Endodermal cell (in vitro differentiated cells): ENCODE measurements at regions not wholly inside any gene's neighbourhood (a gene's known extent, or its start where the extent isn't known, plus 50 kb on each side); places are given as distances from the start of the nearest gene placed in this dataset.

Experiments used
- DNase-seq: peaks from one replicate; pipeline ENCODE4 v3.0.0-alpha.2; 2017
- H3K27ac ChIP-seq: 2 replicates; pipeline ENCODE4 v1.5.1; 2013; ENCODE audit warnings: mild to moderate bottlenecking, low read depth, low read length, moderate library complexity
- H3K27me3 ChIP-seq: 2 replicates; pipeline ENCODE4 v1.6.1; 2013; ENCODE audit warnings: mild to moderate bottlenecking, low read length, moderate library complexity; ENCODE audit not compliant: insufficient read depth, control insufficient read depth, poor library complexity, severe bottlenecking
- H3K36me3 ChIP-seq: 2 replicates; pipeline ENCODE4 v1.7.0; 2013; ENCODE audit warnings: mild to moderate bottlenecking, low read length, moderate library complexity; ENCODE audit not compliant: control insufficient read depth, insufficient read depth
- H3K4me1 ChIP-seq: one replicate; pipeline ENCODE4 v1.7.0; 2013; ENCODE audit warnings: low read length; ENCODE audit not compliant: control insufficient read depth, insufficient read depth
- H3K4me3 ChIP-seq: 2 replicates; pipeline ENCODE4 v1.5.1; 2013; ENCODE audit warnings: mild to moderate bottlenecking, low read length, moderate library complexity
- H3K9ac ChIP-seq: 2 replicates; pipeline ENCODE4 v1.6.1; 2013; ENCODE audit warnings: mild to moderate bottlenecking, low read length, moderate library complexity; ENCODE audit not compliant: poor library complexity, severe bottlenecking; ENCODE audit errors: extremely low read depth
- H3K9me3 ChIP-seq: 2 replicates; pipeline ENCODE4 v1.6.1; 2013; ENCODE audit warnings: mild to moderate bottlenecking, low read length, moderate library complexity; ENCODE audit not compliant: control insufficient read depth
- H3K27ac Mint-ChIP-seq: 2 replicates; pipeline ENCODE4 v1.8.0; 2020; ENCODE audit warnings: mixed read lengths
- H3K27me3 Mint-ChIP-seq: 2 replicates; pipeline ENCODE4 v1.8.0; 2021; ENCODE audit warnings: mild to moderate bottlenecking, mixed read lengths; ENCODE audit not compliant: insufficient read depth
- H3K36me3 Mint-ChIP-seq: 2 replicates; pipeline ENCODE4 v1.8.0; 2020; ENCODE audit warnings: low read depth, mixed read lengths
- H3K4me1 Mint-ChIP-seq: 2 replicates; pipeline ENCODE4 v1.8.0; 2020; ENCODE audit warnings: mixed read lengths
- H3K4me3 Mint-ChIP-seq: 2 replicates; pipeline ENCODE4 v1.8.0; 2020; ENCODE audit warnings: mild to moderate bottlenecking, moderate library complexity, mixed read lengths
- H3K9me3 Mint-ChIP-seq: 2 replicates; pipeline ENCODE4 v1.8.0; 2020; ENCODE audit warnings: mild to moderate bottlenecking, mixed read lengths
- CTCF ChIP-seq: fragments of 200-600 bp; sonication (generic); conservative IDR thresholded peaks from 2 replicates; pipeline ENCODE4 v1.5.0; 2021; ENCODE audit warnings: antibody characterized with exemption, mild to moderate bottlenecking
- WGBS, 2 experiments: methylation state at CpG; one replicate each; pipeline versions ENCODE4 v1.1.5 to v1.1.7; 2013; ENCODE audit warnings: missing lambda C conversion rate in 2 of 2, mixed read lengths in 1 of 2; ENCODE audit not compliant: insufficient coverage in 1 of 2, insufficient read length in 1 of 2; 5-methylcytosine and 5-hydroxymethylcytosine counted together

- Histone ChIP-seq H3K27me3 (no peaks in the 10 kb centered on the region), H3K9ac (no peak overlapping the region), H3K4me3 (no peak overlapping the region), H3K4me1 (no peaks in the 10 kb centered on the region), H3K9me3 (no peaks in the 10 kb centered on the region), H3K36me3 (no peaks in the 10 kb centered on the region), H3K27ac (no peak overlapping the region)
- H3K9me3 Mint-ChIP-seq = peaks cover 8% of the 10 kb centered on the region
- no peak for TF ChIP-seq CTCF
- no peaks in the 10 kb centered on the region for H3K36me3 Mint-ChIP-seq
- H3K27me3 Mint-ChIP-seq = no peaks in the 10 kb centered on the region
- no peak overlapping the region for H3K27ac Mint-ChIP-seq
- no peak overlapping the region for H3K4me3 Mint-ChIP-seq
- H3K4me1 Mint-ChIP-seq = peaks cover 2% of the 10 kb centered on the region
- DNase-seq = no peak
- WGBS, 2 experiments = 95 to 96% methylated on average over 8 of the region's 8 CpGs
Measured at GRCh38 chr3:101170062-101170771, 150.2 kb downstream of the IMPG2 start.

GRCh38 chr3:101169516-101169915 is 150.9 kb downstream of the IMPG2 start:
- H3K27me3 ChIP-seq = no peaks in the 10 kb centered on the region
- Mint-ChIP-seq H3K36me3 (no peaks in the 10 kb centered on the region), H3K9me3 (peaks cover 3% of the 10 kb centered on the region), H3K4me3 (no peak overlapping the region), H3K27me3 (no peaks in the 10 kb centered on the region), H3K27ac (no peak overlapping the region), H3K4me1 (peaks cover 2% of the 10 kb centered on the region)
- no peaks in the 10 kb centered on the region for H3K36me3 ChIP-seq
- no peak for TF ChIP-seq CTCF
- no peaks in the 10 kb centered on the region for H3K4me1 ChIP-seq
- no peak overlapping the region for H3K4me3 ChIP-seq
- no peak overlapping the region for H3K9ac ChIP-seq
- no peak for DNase-seq
- no peak overlapping the region for H3K27ac ChIP-seq
- H3K9me3 ChIP-seq = no peaks in the 10 kb centered on the region
- 91% methylated on average over 3 of the region's 3 CpGs; no CpG with 5 or more reads in 1 of the 2 experiments for WGBS, 2 experiments

GRCh38 chr3:101167376-101167775 is 153.0 kb downstream of the IMPG2 start:
- H3K4me3 Mint-ChIP-seq = no peak overlapping the region
- Histone ChIP-seq H3K27ac (no peak overlapping the region), H3K9me3 (no peaks in the 10 kb centered on the region), H3K27me3 (no peaks in the 10 kb centered on the region), H3K36me3 (no peaks in the 10 kb centered on the region), H3K4me3 (no peak overlapping the region), H3K4me1 (no peaks in the 10 kb centered on the region), H3K9ac (no peak overlapping the region)
- H3K4me1 Mint-ChIP-seq = no peaks in the 10 kb centered on the region
- WGBS, 2 experiments = 87 to 100% methylated on average over 1 to 2 of the region's 2 CpGs
- no peaks in the 10 kb centered on the region for H3K9me3 Mint-ChIP-seq
- DNase-seq = no peak
- peaks cover 2% of the 10 kb centered on the region for H3K27me3 Mint-ChIP-seq
- TF ChIP-seq CTCF = no peak
- no peaks in the 10 kb centered on the region for H3K36me3 Mint-ChIP-seq
- no peak overlapping the region for H3K27ac Mint-ChIP-seq
